ENCODE measurements at regions not wholly inside any gene's neighbourhood (a gene's known extent, or its start where the extent isn't known, plus 50 kb on each side); places are given as distances from the start of the nearest gene placed in this dataset.

- Mint-ChIP-seq H3K27ac (ENCODE audit: low read depth) (no peak overlapping the region), H3K27me3 (no peaks in the 10 kb centered on the region), H3K4me3 (no peak overlapping the region), H3K9me3 (no peaks in the 10 kb centered on the region), H3K36me3 (ENCODE audit: insufficient read depth) (peaks cover 2% of the 10 kb centered on the region), H3K4me1 (no peaks in the 10 kb centered on the region)
- ATAC-seq (replicated peaks; ENCODE audit: extremely low read depth, poor library complexity, severe bottlenecking) (peak; percentile 93), DNase-seq (ENCODE audit: low spot score in 2 of 2) (peak; percentile 31 to 36)
These were observed 67.0 kb downstream of the CHRNA1 start for GRCh38 chr2:174697255-174697654.

GRCh38 chr2:174694920-174695319 lies 69.4 kb downstream of the CHRNA1 start:
- Mint-ChIP-seq H3K4me3 (no peak overlapping the region), H3K4me1 (peaks cover 5% of the 10 kb centered on the region), H3K27ac (ENCODE audit: low read depth) (no peak overlapping the region), H3K27me3 (no peaks in the 10 kb centered on the region), H3K36me3 (ENCODE audit: insufficient read depth) (peaks cover 2% of the 10 kb centered on the region), H3K9me3 (no peaks in the 10 kb centered on the region)
- ATAC-seq (replicated peaks; ENCODE audit: extremely low read depth, poor library complexity, severe bottlenecking) (no peak), DNase-seq (ENCODE audit: low spot score in 2 of 2) (no peak)

- H3K27me3 Mint-ChIP-seq = no peaks in the 10 kb centered on the region
- no peak for ATAC-seq (replicated peaks; ENCODE audit: extremely low read depth, poor library complexity, severe bottlenecking)
- peaks cover 2% of the 10 kb centered on the region for H3K36me3 Mint-ChIP-seq (ENCODE audit: insufficient read depth)
These were observed 69.9 kb downstream of the CHRNA1 start for GRCh38 chr2:174694196-174694878.

GRCh38 chr2:174693344-174693743 lies 70.9 kb downstream of the CHRNA1 start:
- H3K27ac Mint-ChIP-seq (ENCODE audit: low read depth) = no peak overlapping the region

More at GRCh38 chr2:174694196-174694878, 69.9 kb downstream of the CHRNA1 start:
- no peak overlapping the region for H3K27ac Mint-ChIP-seq (ENCODE audit: low read depth)
- DNase-seq (ENCODE audit: low spot score in 2 of 2) = no peak
- H3K4me1 Mint-ChIP-seq = peaks cover 5% of the 10 kb centered on the region
- no peaks in the 10 kb centered on the region for H3K9me3 Mint-ChIP-seq
- H3K4me3 Mint-ChIP-seq = no peak overlapping the region

GRCh38 chr2:174692256-174692919 lies 71.9 kb downstream of the CHRNA1 start:
- Mint-ChIP-seq H3K4me1 (peaks cover 12% of the 10 kb centered on the region), H3K9me3 (no peaks in the 10 kb centered on the region), H3K27me3 (no peaks in the 10 kb centered on the region), H3K4me3 (no peak overlapping the region), H3K36me3 (ENCODE audit: insufficient read depth) (peaks cover 2% of the 10 kb centered on the region), H3K27ac (ENCODE audit: low read depth) (no peak overlapping the region)
- DNase-seq (ENCODE audit: low spot score in 2 of 2) (no peak), ATAC-seq (replicated peaks; ENCODE audit: extremely low read depth, poor library complexity, severe bottlenecking) (no peak)

More at GRCh38 chr2:174693344-174693743, 70.9 kb downstream of the CHRNA1 start:
- no peaks in the 10 kb centered on the region for H3K27me3 Mint-ChIP-seq
- no peak for DNase-seq (ENCODE audit: low spot score in 2 of 2)
- no peak for ATAC-seq (replicated peaks; ENCODE audit: extremely low read depth, poor library complexity, severe bottlenecking)
- no peaks in the 10 kb centered on the region for H3K9me3 Mint-ChIP-seq
- H3K36me3 Mint-ChIP-seq (ENCODE audit: insufficient read depth) = peaks cover 2% of the 10 kb centered on the region
- peaks cover 5% of the 10 kb centered on the region for H3K4me1 Mint-ChIP-seq
- H3K4me3 Mint-ChIP-seq = no peak overlapping the region

- DNase-seq (ENCODE audit: low spot score in 2 of 2) (no peak), ATAC-seq (replicated peaks; ENCODE audit: extremely low read depth, poor library complexity, severe bottlenecking) (no peak)
- H3K9me3 Mint-ChIP-seq = no peaks in the 10 kb centered on the region
- no peaks in the 10 kb centered on the region for H3K27me3 Mint-ChIP-seq
- H3K27ac Mint-ChIP-seq (ENCODE audit: low read depth) = no peak overlapping the region
- no peaks in the 10 kb centered on the region for H3K36me3 Mint-ChIP-seq (ENCODE audit: insufficient read depth)
- H3K4me1 Mint-ChIP-seq = peaks cover 13% of the 10 kb centered on the region
- no peak overlapping the region for H3K4me3 Mint-ChIP-seq
These were observed 73.0 kb downstream of the CHRNA1 start for GRCh38 chr2:174691201-174691779.

GRCh38 chr2:174690026-174690425 lies 74.2 kb downstream of the CHRNA1 start:
- Mint-ChIP-seq H3K27ac (ENCODE audit: low read depth) (no peak overlapping the region), H3K4me3 (no peak overlapping the region), H3K4me1 (peaks cover 18% of the 10 kb centered on the region), H3K27me3 (no peaks in the 10 kb centered on the region), H3K36me3 (ENCODE audit: insufficient read depth) (no peaks in the 10 kb centered on the region), H3K9me3 (no peaks in the 10 kb centered on the region)
- DNase-seq (ENCODE audit: low spot score in 2 of 2) = no peak
- no peak for ATAC-seq (replicated peaks; ENCODE audit: extremely low read depth, poor library complexity, severe bottlenecking)

GRCh38 chr2:174688079-174688478 lies 76.2 kb downstream of the CHRNA1 start:
- Mint-ChIP-seq H3K27ac (ENCODE audit: low read depth) (peak overlapping the region; percentile 44), H3K27me3 (no peaks in the 10 kb centered on the region), H3K4me3 (no peak overlapping the region), H3K4me1 (peaks cover 32% of the 10 kb centered on the region), H3K36me3 (ENCODE audit: insufficient read depth) (peaks cover 4% of the 10 kb centered on the region), H3K9me3 (no peaks in the 10 kb centered on the region)
- DNase-seq (ENCODE audit: low spot score in 2 of 2) = no peak
- no peak for ATAC-seq (replicated peaks; ENCODE audit: extremely low read depth, poor library complexity, severe bottlenecking)

GRCh38 chr2:174686430-174686829 lies 77.8 kb downstream of the CHRNA1 start:
- H3K4me1 Mint-ChIP-seq = peaks cover 38% of the 10 kb centered on the region
- H3K27ac Mint-ChIP-seq (ENCODE audit: low read depth) = no peak overlapping the region
- DNase-seq (ENCODE audit: low spot score in 2 of 2) (no peak), ATAC-seq (replicated peaks; ENCODE audit: extremely low read depth, poor library complexity, severe bottlenecking) (no peak)
- H3K36me3 Mint-ChIP-seq (ENCODE audit: insufficient read depth) = peaks cover 11% of the 10 kb centered on the region
- no peak overlapping the region for H3K4me3 Mint-ChIP-seq
- no peaks in the 10 kb centered on the region for H3K27me3 Mint-ChIP-seq
- H3K9me3 Mint-ChIP-seq = no peaks in the 10 kb centered on the region

GRCh38 chr2:174683392-174683759 lies 80.9 kb downstream of the CHRNA1 start:
- Mint-ChIP-seq H3K4me1 (peaks cover 61% of the 10 kb centered on the region), H3K27me3 (no peaks in the 10 kb centered on the region), H3K27ac (ENCODE audit: low read depth) (peak overlapping the region; percentile 91), H3K36me3 (ENCODE audit: insufficient read depth) (peaks cover 15% of the 10 kb centered on the region), H3K4me3 (peak overlapping the region; percentile 86), H3K9me3 (no peaks in the 10 kb centered on the region)
- peak; percentile 33 for ATAC-seq (replicated peaks; ENCODE audit: extremely low read depth, poor library complexity, severe bottlenecking)
- DNase-seq (ENCODE audit: low spot score in 2 of 2) = no peak

GRCh38 chr2:174682578-174683391 lies 81.5 kb downstream of the CHRNA1 start:
- H3K4me3 Mint-ChIP-seq = peak overlapping the region; percentile 86
- DNase-seq (ENCODE audit: low spot score in 2 of 2) (peak; percentile 44 to 49), ATAC-seq (replicated peaks; ENCODE audit: extremely low read depth, poor library complexity, severe bottlenecking) (peak; percentile 72)
- peak overlapping the region; percentile 91 for H3K27ac Mint-ChIP-seq (ENCODE audit: low read depth)
- peaks cover 15% of the 10 kb centered on the region for H3K36me3 Mint-ChIP-seq (ENCODE audit: insufficient read depth)
- no peaks in the 10 kb centered on the region for H3K9me3 Mint-ChIP-seq
- H3K4me1 Mint-ChIP-seq = peaks cover 62% of the 10 kb centered on the region
- no peaks in the 10 kb centered on the region for H3K27me3 Mint-ChIP-seq

- peak; percentile 50 for ATAC-seq (replicated peaks; ENCODE audit: extremely low read depth, poor library complexity, severe bottlenecking)
- DNase-seq (ENCODE audit: low spot score in 2 of 2) = peak; percentile 18 to 29
- H3K27ac Mint-ChIP-seq (ENCODE audit: low read depth) = peak overlapping the region; percentile 76
- H3K4me3 Mint-ChIP-seq = peak overlapping the region; percentile 80
- no peaks in the 10 kb centered on the region for H3K27me3 Mint-ChIP-seq
- no peaks in the 10 kb centered on the region for H3K9me3 Mint-ChIP-seq
- H3K36me3 Mint-ChIP-seq (ENCODE audit: insufficient read depth) = peaks cover 15% of the 10 kb centered on the region
- peaks cover 67% of the 10 kb centered on the region for H3K4me1 Mint-ChIP-seq
These were observed 82.2 kb downstream of the CHRNA1 start for GRCh38 chr2:174682007-174682577.

Measured in central memory CD8-positive, alpha-beta T cell (primary cell).